Stimulated activated CD4-positive, alpha-beta T cell treated with anti-CD3 and anti-CD28 coated beads, Interleukin-2, amount 100 ng/mL, for 48 hours (primary cell): ENCODE measurements at regions not wholly inside any gene's neighbourhood (a gene's known extent, or its start where the extent isn't known, plus 50 kb on each side); places are given as distances from the start of the nearest gene placed in this dataset.
"Not testable (repeated sequence)": the region's sequence is repeated elsewhere in the genome, so short reads cannot be mapped to it uniquely, and the experiment has no call there.

Experiments
- DNase-seq, 2 donors: peaks; one replicate each; pipeline ENCODE4 v3.0.0-alpha.2; 2020

DNA sequence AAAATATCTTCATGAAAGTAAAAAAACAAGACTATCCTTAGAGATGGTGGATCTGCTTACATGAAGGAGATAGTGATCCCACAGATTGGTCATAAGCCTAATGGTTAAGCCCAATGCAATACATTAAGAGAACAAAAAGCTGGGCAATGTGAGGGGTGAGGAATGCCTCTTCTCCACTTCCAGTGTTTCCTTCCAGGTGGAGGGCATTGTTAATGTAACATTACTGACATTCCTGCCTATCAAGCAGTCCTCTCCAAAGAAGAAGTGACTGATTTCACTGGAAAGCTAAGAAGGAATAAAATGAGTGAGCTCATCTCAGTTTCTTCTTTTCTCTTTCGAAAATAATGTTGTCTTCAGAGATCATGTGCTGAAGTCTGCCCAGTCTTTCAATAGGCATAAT lies 207.8 kb downstream of the RAB38 start:
- no peak for DNase-seq

DNA sequence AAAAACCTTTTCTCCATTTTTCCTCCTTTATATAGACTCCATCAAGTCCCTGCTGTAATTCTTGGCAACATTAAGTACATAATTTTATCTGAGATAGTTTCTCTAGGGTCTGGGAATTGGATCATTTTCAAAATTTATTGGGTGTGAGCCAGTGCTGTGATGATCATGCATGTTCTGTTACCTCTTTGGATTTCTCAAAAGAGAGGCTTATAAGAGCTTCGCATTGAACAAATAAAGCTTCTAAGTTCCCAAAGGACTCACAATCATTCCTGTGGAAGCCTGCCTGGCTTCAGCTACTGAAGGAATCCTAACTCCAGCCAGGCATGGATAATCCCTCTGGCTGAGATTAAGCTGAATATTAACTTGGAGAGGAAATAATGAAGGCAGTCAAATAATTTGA lies 208.5 kb downstream of the RAB38 start:
- DNase-seq, result no peak

DNA sequence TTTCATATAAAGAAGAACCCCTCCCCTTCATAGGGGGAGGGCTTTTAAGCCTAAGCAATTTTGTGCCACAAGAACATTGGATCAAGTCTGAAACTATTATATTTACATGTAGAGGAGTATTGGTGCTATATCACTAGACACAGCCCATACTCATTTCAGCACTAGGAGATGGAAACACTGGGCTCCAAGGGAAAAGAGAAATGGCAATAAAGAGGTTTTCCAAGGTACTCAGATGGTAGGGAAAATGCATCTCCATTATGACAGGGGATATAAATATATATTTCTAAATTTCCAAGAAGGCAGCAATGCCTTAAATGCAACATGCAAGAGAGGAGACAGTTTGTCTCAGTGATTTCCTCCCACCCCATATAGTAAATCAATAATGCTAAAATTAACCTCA lies 209.0 kb downstream of the RAB38 start:
- no peak for DNase-seq

DNA sequence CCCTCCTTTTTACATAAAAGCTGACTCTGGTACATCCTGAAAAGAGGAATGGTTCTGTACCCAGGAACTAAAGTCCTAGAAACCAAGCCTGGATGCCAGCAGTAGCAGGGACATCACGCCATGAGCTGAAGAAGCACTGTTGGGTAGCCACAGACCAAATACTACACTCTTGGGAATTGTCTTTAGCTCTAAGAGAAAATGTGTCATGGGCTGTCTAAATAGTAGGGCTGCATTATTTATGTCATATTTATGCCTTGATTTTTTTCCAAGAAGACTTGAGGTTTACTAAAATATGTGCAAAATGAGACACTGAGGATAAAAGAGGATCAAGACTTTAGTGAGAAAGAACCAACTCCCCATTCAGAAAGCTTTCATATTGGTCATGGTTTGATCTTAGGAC lies 213.6 kb downstream of the RAB38 start:
- DNase-seq, result no peak

DNA sequence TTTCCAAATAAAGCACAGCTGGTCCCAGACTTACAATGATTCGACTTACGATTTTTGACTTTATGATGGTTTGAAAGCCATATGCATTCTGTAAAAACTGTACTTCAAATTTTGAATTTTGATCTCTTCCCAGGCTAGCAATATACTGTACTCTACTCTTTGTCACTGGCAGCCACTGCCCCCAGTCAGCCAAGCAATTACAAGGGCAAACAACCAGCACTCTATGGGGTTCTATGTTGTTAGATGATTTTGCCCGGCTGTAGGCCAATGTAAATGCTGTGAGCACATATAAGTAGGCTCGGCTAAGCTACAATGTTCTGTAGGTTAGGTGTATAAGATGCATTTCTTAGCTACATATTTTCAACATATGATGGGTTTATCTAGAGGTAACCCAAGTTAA lies 217.3 kb downstream of the RAB38 start:
- no peak for DNase-seq

DNA sequence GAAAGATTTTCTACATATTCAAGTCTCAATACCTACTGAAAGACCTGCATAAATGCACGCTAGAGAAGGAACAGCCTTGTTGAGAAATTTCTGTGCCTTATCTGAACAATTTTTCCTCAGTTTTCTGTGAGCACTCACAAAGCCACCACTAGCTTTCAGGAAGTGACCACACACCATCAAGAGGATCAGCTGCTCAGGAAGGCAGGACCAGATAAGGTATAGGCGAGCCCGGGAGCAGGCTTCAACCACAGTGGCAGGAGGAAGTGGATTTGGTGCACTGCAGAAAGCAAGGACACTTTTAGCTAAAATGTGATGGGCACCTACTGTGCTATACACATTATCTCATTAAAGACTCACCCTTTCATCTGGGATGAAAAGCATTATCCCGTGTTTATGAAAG lies 220.8 kb downstream of the RAB38 start:
- no peak for DNase-seq

DNA sequence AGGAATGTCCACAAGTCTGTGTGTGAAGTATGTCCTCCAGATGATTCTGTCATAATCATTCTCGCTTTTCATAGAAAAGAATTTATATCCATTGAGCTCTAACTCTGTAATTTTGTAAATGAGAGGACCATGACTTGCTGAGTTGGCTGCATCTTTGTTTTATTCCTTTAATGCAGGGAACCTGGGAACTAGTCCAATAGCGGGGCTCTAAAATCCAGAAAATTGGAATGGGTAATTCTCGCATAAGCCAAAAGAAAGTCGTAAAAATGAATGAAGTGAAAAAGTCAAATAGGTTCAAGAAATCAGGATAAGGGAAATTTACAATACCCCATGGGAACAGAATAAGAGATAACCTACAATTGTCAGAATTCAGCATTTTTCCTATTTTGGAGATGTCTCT lies 232.5 kb downstream of the RAB38 start:
- no peak for DNase-seq

DNA sequence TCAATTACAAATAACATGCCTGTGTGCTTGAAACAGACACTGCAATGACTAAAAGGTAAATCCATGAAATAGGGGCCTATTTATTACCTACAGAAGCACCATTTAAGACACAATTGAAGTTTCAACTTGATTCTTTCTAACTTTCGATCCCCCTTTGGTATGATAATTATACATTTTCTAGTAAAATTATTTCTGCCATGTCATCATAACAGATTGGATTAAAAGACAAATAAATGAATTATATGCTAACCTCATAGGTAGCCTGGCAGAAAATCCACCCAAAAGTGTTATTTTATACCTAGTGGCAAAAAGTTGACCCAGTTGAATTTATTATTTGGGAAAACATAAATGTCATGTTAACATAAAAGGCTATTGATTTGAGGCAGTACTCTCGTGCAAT lies 241.1 kb downstream of the RAB38 start:
- DNase-seq, result no peak

DNA sequence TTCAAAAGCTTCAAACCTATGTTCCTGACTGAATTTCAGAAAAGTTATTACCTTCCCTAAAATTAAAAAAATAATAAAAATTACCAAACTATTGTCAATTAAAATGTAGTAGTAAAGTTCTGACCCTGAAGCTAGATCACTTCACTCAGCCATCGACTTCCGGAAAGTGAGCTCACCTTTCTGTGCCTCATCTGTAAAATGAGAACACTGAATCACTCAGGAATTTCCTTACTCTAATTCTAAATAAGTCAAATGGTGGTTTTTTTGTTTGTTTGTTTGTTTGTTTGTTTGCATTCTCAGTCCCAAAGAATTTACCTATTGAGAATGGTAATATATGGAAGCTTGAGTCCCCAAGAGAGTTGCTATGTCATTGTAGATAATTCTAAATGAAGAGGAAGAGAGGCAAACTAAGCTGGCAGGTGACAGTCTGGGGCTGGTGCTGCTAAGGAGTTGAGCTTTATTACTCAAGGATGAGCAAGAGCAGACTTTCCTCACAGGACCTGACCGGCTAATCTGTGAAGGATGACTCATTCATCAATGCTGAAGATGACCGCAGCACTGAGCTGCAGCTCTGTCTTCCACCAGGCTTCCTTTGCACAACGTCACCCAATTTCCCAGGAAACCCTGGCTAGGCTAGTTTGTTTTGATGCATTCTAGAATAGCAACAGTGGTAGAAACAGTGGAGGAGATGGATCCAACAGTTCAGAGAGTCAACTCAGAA lies 248.8 kb downstream of the RAB38 start:
- DNase-seq, result no peak

DNA sequence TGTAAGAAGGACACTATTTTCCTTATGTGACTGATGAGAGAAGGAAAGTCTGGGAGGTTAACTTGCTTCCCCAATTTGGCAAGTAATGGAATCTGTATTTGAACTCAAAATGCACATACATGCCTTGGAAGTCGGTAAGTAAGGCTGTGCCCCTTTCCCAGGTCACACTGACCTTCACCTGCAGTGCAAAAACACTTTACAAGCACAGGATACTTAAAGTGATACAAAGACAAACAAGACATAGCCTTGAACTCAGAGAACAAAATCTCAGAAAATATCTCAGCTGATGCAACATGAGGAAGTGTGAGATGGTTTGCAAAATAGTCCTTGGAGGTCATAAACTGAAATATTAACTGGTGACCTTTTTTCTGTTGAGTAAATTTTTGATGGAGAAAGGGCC lies 251.1 kb downstream of the RAB38 start:
- no peak for DNase-seq

DNA sequence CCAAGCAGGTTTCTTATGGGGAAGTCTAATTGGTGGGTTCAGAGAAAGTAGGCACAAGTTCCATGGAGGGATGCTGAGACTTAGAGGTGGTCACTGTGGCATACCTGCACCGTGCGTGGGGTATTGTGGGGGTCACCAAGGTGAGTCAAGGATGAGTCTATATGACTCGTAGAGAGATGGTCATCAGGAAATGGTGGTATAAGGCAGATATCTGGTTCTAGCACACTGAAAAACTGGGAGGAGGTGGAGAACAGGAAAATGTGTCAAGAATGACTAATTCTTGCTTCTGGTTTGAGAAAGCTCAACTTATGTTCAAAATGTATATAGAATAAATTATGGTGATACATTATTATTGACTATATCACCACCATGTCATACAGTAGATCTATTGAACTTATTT lies 258.1 kb downstream of the RAB38 start:
- no peak for DNase-seq

DNA sequence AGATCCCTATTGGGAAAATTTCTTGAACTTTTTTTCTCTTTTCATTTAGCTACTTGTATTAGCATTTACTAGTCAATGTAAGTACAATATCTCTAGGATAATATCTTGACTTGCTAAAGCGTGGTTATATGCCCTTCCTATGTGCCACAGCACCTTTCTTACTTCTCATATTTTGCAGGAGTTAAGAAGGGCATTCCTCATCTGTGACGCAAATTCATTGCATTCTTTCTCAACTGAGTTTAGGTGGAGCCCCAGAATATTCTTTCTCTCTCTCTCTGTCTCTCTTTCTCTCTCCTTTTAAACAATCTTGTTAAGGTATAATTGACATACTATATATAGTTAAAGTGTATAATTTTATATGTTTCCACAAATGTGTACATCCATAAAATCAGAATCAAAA lies 266.1 kb downstream of the RAB38 start:
- no peak for DNase-seq

DNA sequence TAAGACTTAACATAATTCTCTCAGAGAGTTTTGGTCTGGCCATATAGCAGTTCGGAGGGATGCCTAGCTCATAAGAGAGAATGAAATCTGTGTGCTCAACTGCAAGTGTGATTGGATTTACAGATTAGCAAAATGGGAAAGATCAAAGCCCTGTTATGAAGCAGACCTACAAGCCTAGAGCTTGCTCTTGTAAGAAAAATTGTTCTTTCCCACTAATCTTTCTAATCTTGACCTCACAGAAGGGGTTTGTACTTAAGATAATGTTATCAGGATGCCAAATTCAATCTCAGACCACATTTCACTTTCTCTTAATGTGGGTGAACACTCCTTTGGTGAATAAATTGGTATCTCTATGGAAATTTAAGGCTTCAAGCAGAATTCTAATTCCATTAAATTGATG lies 267.2 kb downstream of the RAB38 start:
- DNase-seq, result no peak

DNA sequence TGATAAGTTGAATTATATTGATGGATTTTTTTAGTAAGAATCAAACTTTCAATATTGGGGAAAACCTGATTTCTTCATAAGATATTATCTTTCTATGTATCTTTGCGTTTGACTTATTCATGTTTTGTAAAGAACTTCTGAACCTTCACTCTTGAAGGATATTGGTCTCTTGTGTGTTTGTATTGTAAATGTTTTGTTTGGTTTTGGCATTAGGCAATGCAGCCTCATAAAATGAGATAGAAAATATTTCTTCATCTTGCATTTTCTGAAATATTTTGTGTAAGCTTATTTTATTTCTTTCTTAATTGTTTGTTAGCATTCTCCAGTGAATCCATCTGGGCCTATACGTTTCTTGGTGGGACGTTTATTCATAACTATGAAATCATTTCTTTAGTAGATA lies 271.9 kb downstream of the RAB38 start:
- DNase-seq, result no peak

DNA sequence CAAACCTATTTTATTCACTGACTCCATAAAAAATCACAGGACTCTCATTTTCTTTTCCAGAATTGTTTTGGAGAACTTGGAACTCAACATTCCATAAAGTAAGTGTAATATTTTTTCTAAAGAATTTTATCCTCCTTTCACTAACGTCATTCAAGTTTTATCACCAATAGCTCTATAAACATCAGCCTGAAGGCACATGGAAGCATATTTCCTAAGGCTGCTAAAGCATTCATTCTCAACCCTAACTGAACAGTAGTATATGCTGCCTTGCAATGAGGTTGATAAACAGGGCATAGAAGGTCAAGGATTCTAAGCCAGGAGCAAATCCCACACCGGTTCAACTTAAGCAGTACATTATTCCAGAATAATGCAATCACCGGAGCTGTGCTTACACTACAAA lies 273.9 kb downstream of the RAB38 start:
- DNase-seq, result no peak

DNA sequence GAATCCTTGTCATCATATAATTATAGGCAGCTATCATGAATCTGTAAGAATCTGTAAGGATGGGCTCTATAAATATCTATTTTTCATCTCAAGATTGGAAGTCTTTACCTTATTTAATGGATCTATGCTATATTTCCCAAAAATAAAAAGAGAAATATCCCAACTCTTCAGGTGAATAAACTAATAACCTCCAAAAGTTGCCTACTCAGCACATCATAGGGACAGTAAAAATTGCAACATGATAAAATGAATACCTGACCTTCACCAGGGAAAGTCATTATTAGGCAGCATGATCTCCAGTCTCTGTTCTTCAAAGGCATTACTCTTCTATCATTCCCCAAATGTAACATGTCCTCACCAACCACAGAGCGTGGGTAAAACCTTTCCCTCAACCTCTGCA lies 277.3 kb downstream of the RAB38 start:
- DNase-seq, result no peak

DNA sequence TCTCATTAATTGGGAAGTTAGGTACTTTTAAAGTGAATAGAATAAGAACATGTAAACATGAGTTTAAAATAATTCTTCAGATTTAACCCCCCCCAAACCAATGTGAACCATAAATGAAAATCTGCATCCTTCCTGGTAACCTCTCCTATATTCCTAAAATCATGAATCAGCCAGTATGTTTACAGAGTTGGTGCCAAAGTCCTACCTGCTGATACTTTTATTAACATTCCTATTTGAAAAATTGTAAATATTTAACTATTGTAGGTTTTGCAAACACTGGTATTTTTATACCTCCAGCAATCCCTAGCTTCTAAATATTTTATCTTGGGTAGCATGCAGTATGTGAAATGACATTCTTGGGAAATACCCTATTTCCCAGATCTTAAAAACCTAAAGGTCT lies 278.2 kb downstream of the RAB38 start:
- no peak for DNase-seq

DNA sequence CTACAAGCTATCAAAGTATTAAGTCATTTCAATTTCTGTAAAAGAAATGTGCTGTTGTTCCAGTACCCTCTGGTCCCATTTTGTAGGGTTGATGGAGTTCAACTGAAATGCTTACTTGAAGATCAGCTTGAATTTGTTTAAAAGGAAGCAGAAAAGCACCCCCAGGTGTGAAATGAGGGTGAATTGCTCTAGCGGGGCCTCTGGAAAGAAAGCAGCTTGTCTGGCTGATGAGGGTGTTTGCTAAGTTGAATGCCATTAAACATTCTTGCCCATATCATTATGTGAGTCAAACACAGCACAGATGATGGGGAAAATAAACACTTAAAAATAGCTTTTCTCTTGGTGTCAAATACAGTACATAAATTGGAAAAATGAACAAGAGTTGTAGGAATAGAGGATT lies 280.3 kb downstream of the RAB38 start:
- no peak for DNase-seq

DNA sequence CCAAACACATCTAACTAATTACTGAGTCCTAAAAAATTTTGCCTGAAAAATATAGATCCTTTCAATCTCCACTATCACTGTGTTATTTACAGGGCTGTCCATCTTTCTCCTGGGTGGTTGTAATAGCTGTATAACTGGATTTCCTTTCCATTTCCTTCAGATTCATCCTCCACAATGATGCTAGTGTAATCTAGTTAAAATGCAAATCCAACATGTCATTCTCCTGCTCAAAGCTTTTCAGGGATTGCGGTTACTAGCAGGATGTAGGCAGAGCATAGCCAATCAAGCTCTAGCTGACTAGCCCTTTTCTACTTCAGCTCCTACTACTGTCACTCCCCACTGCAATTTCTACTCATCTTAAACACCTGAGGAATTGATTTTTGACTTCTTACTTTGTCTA lies 283.0 kb downstream of the RAB38 start:
- no peak for DNase-seq

DNA sequence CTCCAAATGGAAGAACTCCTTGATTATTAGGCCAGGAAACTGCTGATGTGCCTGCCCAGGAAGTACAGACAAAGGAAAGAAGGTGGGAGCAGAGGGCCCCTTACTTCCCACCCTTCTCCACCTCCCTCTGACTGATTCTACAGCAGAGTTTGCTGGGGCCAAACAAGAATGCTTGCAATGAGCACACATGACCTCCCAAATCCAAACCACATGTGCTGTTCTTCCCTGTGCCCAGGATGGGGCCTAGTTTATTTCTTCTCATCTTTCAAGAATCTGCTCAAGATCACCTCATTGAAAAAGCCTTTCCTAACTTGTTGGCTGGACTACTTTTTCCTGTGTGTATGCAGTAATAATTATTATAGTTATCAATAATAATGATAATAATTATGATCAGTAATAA lies 286.1 kb downstream of the RAB38 start:
- DNase-seq, result no peak

DNA sequence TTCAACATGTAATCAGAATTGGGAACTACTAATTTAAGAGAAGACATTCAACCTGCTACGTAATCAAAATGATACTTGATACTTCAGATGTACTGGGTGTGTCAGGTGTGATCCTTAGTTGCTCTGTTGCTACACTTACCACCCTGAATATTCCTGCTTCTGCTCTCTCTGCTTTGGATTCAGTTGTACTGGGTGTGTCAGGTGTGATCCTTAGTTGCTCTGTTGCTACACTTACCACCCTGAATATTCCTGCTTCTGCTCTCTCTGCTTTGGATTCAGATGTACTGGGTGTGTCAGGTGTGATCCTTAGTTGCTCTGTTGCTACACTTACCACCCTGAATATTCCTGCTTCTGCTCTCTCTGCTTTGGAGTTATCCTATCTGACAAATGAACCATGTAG lies 290.2 kb downstream of the RAB38 start:
- not testable (repeated sequence) for DNase-seq

DNA sequence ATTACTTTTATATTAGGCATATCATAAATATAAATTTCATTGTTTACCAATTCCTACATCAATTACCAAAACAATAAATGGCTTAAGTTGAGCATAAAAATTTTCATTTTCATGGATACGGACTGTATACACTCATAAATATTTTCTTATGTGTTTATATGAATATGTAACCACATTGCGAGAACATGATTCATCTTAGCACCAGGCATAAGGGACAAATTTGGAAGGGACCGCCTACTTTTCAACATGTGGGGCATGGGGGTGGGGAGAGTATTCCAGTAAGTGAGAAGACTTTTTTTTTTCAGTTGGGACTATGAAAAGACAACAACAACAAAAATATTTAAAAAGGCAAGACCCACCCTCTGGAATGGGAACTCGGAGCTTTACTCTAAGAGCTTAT lies 296.1 kb downstream of the RAB38 start:
- no peak for DNase-seq

DNA sequence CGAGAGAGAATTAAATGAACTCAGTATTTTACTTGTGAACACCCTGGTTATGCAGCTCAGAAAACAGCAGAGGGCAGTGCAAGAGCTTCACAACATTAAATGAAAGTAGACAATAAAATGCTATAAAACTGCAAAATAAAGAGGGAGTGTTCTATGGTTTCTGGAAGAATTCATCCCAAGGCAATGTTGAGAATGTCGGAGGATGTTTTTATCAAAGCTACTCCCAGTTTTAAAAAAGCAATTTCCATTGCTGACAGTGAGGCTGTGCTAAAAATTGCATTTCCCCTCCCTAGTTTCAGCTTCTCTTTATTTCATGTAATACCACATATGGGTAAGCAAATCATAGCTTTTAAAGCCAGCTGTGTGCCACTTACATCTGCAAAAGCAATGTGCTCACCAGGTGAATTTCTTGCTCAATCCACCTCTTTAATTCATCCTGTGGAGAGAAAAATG lies 296.8 kb downstream of the RAB38 start:
- no peak for DNase-seq

DNA sequence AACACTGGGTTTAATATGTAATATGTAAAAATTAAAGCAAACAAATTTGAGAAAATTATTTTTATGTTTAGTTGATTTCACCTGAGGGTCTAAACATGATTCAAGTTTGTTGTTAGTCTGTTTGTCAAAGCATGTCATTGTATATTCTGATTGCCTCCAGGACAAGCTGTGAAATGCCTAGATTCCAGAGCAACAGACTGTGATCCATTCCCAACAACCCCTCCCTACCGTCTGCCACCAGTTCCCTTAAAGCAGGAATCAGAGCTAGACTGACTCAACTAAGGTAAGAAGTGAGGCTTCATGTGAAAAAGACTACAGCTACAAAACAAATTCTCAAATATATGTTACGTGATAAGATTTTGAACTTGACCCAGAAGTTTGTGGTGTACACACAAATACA lies 304.2 kb downstream of the RAB38 start:
- no peak for DNase-seq

DNA sequence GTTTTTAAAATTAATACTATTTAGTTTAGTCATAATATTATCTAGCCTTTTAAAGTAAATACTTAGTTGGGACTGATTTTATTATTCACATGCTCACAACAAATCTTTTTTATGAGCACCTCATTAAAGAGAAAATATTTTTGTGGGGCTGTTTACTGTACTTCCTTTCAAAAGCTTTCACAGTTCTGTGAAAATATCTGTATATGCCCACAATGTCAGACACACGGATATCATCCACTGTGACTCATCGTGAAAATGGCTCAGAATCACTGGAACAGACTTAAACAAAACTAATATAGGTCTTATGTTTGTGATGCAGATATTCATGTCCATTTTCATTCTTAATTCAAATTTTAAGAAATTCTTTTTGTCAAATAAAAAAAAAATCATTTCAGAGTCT lies 305.2 kb downstream of the RAB38 start:
- no peak for DNase-seq

DNA sequence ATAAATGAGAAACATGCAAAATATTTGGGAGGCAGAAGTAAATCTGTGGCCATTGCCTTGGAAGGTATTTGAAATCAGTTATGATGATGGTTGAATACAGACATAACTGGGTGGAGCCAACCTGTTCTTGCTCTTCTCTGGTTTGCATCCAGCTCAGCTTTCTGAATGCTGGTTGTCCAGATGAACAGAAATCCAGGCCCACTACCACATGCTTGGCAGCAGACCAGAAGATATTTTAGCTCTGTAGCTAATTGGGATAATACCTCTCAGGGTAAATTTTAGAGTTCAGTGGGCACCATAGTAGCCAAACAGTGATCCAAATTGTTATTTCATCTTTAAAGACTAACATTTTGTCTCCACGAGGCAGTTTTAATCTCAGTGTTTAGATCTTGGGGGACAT lies 308.3 kb downstream of the RAB38 start:
- no peak for DNase-seq
